K562 (cell line): ENCODE measurements at regions not wholly inside any gene's neighbourhood (a gene's known extent, or its start where the extent isn't known, plus 50 kb on each side); places are given as distances from the start of the nearest gene placed in this dataset.

Source experiments
- E2F1 ChIP-seq: sonication (generic); formaldehyde crosslinking; IDR thresholded peaks from 2 replicates; pipeline ENCODE4 v1.8.1; 2023; ENCODE audit warnings: mild to moderate bottlenecking, missing genetic modification reagents, moderate library complexity
- ELF2 ChIP-seq: fragments of 250-450 bp; sonication (Bioruptor Pico); IDR thresholded peaks from 2 replicates; pipeline ENCODE4 v1.5.0; 2021; ENCODE audit warnings: mild to moderate bottlenecking
- EWSR1 ChIP-seq: fragments of 450-650 bp; IDR thresholded peaks from 2 replicates; pipeline ENCODE4 v1.6.1; 2018; ENCODE audit warnings: borderline replicate concordance, mild to moderate bottlenecking, low read depth, moderate library complexity; ENCODE audit not compliant: partially characterized antibody
- FOSL1 ChIP-seq: fragments of 200-800 bp; sonication (Bioruptor generic); conservative IDR thresholded peaks from 2 replicates; pipeline ENCODE4 v1.6.1; 2016; ENCODE audit warnings: missing genetic modification characterization, missing compliant biosample characterization
- HMG20A ChIP-seq: fragments of 450-650 bp; formaldehyde crosslinking; conservative IDR thresholded peaks from 2 replicates; pipeline ENCODE4 v1.4.0; 2020; ENCODE audit warnings: mild to moderate bottlenecking, mixed read lengths
- HOXB6 ChIP-seq: fragments of 250-450 bp; sonication (Bioruptor Pico); IDR thresholded peaks from 2 replicates; pipeline ENCODE4 v1.5.1; 2022; ENCODE audit warnings: mild to moderate bottlenecking, borderline replicate concordance
- KDM2B ChIP-seq: fragments of 250-450 bp; sonication (Bioruptor Pico); IDR thresholded peaks from 2 replicates; pipeline ENCODE4 v1.8.0; 2021; ENCODE audit warnings: mild to moderate bottlenecking, moderate library complexity
- LEF1 ChIP-seq: fragments of 450-650 bp; IDR thresholded peaks from 2 replicates; pipeline ENCODE4 v1.6.1; 2016; ENCODE audit warnings: mild to moderate bottlenecking
- MEIS2 ChIP-seq: fragments of 450-650 bp; IDR thresholded peaks from 2 replicates; pipeline ENCODE4 v1.6.1; 2014; ENCODE audit warnings: mild to moderate bottlenecking; ENCODE audit not compliant: partially characterized antibody
- MTA3 ChIP-seq: fragments of 450-650 bp; formaldehyde crosslinking; IDR thresholded peaks from 2 replicates; pipeline ENCODE4 v1.6.1; 2017; ENCODE audit warnings: mild to moderate bottlenecking, borderline replicate concordance
- MXI1 ChIP-seq: IDR thresholded peaks from 2 replicates; pipeline ENCODE4 v1.6.1; 2011; ENCODE audit warnings: low read depth, mild to moderate bottlenecking, improper control_type of control experiment, low read length
- NUFIP1 ChIP-seq: fragments of 450-650 bp; IDR thresholded peaks from 2 replicates; pipeline ENCODE4 v1.6.1; 2018; ENCODE audit not compliant: partially characterized antibody
- PHF8 ChIP-seq: fragments of 200-600 bp; sonication (generic); IDR thresholded peaks from 2 replicates; pipeline ENCODE4 v1.6.1; 2012; ENCODE audit warnings: mixed run types, mild to moderate bottlenecking, inconsistent platforms, low read length, moderate library complexity, borderline replicate concordance
- POLR2A ChIP-seq: fragments of 450-650 bp; conservative IDR thresholded peaks from 2 replicates; pipeline ENCODE4 v1.6.1; 2016
- RBBP5 ChIP-seq: fragments of 200-600 bp; sonication (generic); IDR thresholded peaks from 2 replicates; pipeline ENCODE4 v1.6.1; 2012; ENCODE audit warnings: borderline replicate concordance, mild to moderate bottlenecking, low read length, control low read depth, inconsistent platforms; ENCODE audit not compliant: insufficient read depth, poor library complexity, severe bottlenecking
- SMAD4 ChIP-seq: fragments of 250-450 bp; sonication (Bioruptor Pico); conservative IDR thresholded peaks from 2 replicates; pipeline ENCODE4 v1.8.0; 2021; ENCODE audit warnings: inconsistent platforms, mild to moderate bottlenecking, moderate library complexity
- SP1 ChIP-seq: sonication (generic); formaldehyde crosslinking; IDR thresholded peaks from 2 replicates; pipeline ENCODE4 v1.8.1; 2022; ENCODE audit warnings: mild to moderate bottlenecking, missing genetic modification reagents
- SPI1 ChIP-seq: IDR thresholded peaks from 2 replicates; pipeline ENCODE4 v1.6.1; 2011; ENCODE audit warnings: low read depth, low read length, control low read depth, borderline replicate concordance
- TOE1 ChIP-seq, 2 experiments: fragments of 450-650 bp in 1 of 2; sonication (generic) in 1 of 2; formaldehyde crosslinking in 1 of 2; IDR thresholded peaks; 2 replicates each; pipeline versions ENCODE4 v1.7.1 to v1.8.0; 2016 to 2022; ENCODE audit warnings: borderline replicate concordance in 2 of 2, mild to moderate bottlenecking in 2 of 2, antibody characterized with exemption in 1 of 2, inconsistent platforms in 1 of 2, low read depth in 1 of 2, missing genetic modification reagents in 1 of 2, moderate library complexity in 1 of 2
- ZFP30 ChIP-seq: fragments of 250-450 bp; sonication (Bioruptor Pico); IDR thresholded peaks from 2 replicates; pipeline ENCODE4 v1.8.0; 2022; ENCODE audit warnings: moderate library complexity, mild to moderate bottlenecking, inconsistent platforms, borderline replicate concordance
- ZNF121 ChIP-seq: sonication (generic); formaldehyde crosslinking; conservative IDR thresholded peaks from 2 replicates; pipeline ENCODE4 v1.8.0; 2022; ENCODE audit warnings: missing genetic modification reagents
- ZNF134 ChIP-seq: fragments of 250-450 bp; sonication (Bioruptor Pico); conservative IDR thresholded peaks from 2 replicates; pipeline ENCODE4 v1.4.0; 2020
- ZNF586 ChIP-seq: fragments of 450-650 bp; formaldehyde crosslinking; conservative IDR thresholded peaks from 2 replicates; pipeline ENCODE4 v1.4.0; 2020; ENCODE audit warnings: mild to moderate bottlenecking, moderate library complexity
- TF ChIP-seq, protein P1 (sequence below): fragments of 450-650 bp; IDR thresholded peaks from 2 replicates; pipeline ENCODE4 v1.6.1; 2016
- TF ChIP-seq, protein P2 (sequence below): fragments of 450-650 bp; formaldehyde crosslinking; IDR thresholded peaks from 2 replicates; pipeline ENCODE4 v1.4.0; 2020; ENCODE audit warnings: mild to moderate bottlenecking, moderate library complexity
- TF ChIP-seq, protein P3 (sequence below): fragments of 450-650 bp; IDR thresholded peaks from 2 replicates; pipeline ENCODE4 v1.6.1; 2018; ENCODE audit warnings: mild to moderate bottlenecking, low read depth; ENCODE audit not compliant: partially characterized antibody

DNA sequence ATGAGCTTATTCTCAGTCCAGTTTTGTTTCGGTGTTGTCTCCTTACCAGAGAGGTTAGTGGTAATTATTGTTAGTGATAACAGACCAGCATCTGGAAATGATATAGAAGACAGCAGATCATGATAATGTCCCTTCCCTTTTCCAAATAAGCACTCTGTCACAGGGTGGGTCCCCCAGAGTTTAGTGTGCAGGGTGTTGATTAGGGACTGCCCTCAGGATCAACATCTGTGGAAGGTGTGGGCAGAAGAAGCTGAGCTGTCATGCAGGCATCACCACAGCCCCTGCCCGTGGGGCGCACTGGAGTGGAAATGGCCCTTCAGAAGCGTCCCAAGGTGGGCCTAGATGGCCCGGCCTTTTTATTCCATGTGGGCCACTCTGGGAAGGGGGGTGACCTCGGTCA is 67.6 kb upstream of the DTNBP1 start (continued):
- no peak for TF ChIP-seq E2F1
- TF ChIP-seq POLR2A = no peak
- TF ChIP-seq, protein P1, sequence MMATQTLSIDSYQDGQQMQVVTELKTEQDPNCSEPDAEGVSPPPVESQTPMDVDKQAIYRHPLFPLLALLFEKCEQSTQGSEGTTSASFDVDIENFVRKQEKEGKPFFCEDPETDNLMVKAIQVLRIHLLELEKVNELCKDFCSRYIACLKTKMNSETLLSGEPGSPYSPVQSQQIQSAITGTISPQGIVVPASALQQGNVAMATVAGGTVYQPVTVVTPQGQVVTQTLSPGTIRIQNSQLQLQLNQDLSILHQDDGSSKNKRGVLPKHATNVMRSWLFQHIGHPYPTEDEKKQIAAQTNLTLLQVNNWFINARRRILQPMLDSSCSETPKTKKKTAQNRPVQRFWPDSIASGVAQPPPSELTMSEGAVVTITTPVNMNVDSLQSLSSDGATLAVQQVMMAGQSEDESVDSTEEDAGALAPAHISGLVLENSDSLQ = peak; percentile 62
- no peak for TF ChIP-seq MXI1
- TF ChIP-seq, protein P2, sequence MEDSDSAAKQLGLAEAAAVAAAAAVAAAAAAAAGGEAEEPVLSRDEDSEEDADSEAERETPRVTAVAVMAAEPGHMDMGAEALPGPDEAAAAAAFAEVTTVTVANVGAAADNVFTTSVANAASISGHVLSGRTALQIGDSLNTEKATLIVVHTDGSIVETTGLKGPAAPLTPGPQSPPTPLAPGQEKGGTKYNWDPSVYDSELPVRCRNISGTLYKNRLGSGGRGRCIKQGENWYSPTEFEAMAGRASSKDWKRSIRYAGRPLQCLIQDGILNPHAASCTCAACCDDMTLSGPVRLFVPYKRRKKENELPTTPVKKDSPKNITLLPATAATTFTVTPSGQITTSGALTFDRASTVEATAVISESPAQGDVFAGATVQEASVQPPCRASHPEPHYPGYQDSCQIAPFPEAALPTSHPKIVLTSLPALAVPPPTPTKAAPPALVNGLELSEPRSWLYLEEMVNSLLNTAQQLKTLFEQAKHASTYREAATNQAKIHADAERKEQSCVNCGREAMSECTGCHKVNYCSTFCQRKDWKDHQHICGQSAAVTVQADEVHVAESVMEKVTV (CRISPR knock-in tag) = no peak
- no peak for TF ChIP-seq PHF8
- TF ChIP-seq LEF1 = peak; percentile 43; the same call in 1 of the 2 replicates
- TF ChIP-seq ZNF121 (CRISPR knock-in tag) = no peak
- TF ChIP-seq HMG20A (CRISPR knock-in tag) = no peak
- no peak for TF ChIP-seq SP1 (CRISPR knock-in tag)
- no peak for TF ChIP-seq RBBP5
- TF ChIP-seq KDM2B (CRISPR knock-in tag) = no peak
- no peak for TF ChIP-seq NUFIP1
- TF ChIP-seq TOE1 (IDR thresholded peaks at IDR 0.05; ENCODE audit: borderline replicate concordance) = no peak
- no peak for TF ChIP-seq TOE1 (CRISPR knock-in tag; IDR thresholded peaks at IDR 0.05; ENCODE audit: borderline replicate concordance, low read depth)
- TF ChIP-seq SPI1 = no peak
- TF ChIP-seq MTA3 = 0 out of 2 replicates have a peak, but pooled peaks have one; percentile 50
- TF ChIP-seq MEIS2 = peak; percentile 67
- 0 out of 2 replicates have a peak, but pooled peaks have one; percentile 26 for TF ChIP-seq FOSL1
- no peak for TF ChIP-seq ZFP30 (CRISPR knock-in tag)
- TF ChIP-seq SMAD4 = no peak; the same call in 1 of the 2 replicates
- no peak for TF ChIP-seq ELF2 (CRISPR knock-in tag)
- TF ChIP-seq ZNF134 = no peak
- TF ChIP-seq HOXB6 (CRISPR knock-in tag) = no peak
- TF ChIP-seq, protein P3, sequence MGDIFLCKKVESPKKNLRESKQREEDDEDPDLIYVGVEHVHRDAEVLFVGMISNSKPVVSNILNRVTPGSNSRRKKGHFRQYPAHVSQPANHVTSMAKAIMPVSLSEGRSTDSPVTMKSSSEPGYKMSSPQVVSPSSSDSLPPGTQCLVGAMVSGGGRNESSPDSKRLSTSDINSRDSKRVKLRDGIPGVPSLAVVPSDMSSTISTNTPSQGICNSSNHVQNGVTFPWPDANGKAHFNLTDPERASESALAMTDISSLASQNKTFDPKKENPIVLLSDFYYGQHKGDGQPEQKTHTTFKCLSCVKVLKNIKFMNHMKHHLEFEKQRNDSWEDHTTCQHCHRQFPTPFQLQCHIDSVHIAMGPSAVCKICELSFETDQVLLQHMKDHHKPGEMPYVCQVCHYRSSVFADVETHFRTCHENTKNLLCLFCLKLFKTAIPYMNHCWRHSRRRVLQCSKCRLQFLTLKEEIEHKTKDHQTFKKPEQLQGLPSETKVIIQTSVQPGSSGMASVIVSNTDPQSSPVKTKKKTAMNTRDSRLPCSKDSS = no peak
- TF ChIP-seq EWSR1 = no peak
- TF ChIP-seq ZNF586 = no peak
